Prostate gland (tissue), 2 donors: ENCODE measurements at regions not wholly inside any gene's neighbourhood (a gene's known extent, or its start where the extent isn't known, plus 50 kb on each side); places are given as distances from the start of the nearest gene placed in this dataset.

Experiments used
- CTCF ChIP-seq, 4 experiments: fragments of 200-600 bp in 2 of 4; fragments of 450-650 bp in 2 of 4; sonication (generic) in 2 of 4; IDR thresholded peaks; 1 replicate in 3 of 4; 2 replicates in 1 of 4; pipeline ENCODE4 v1.5.1; 2016 to 2019; ENCODE audit warnings: antibody characterized with exemption in 4 of 4, mild to moderate bottlenecking in 2 of 4, moderate library complexity in 2 of 4
- POLR2A ChIP-seq: fragments of 450-650 bp; IDR thresholded peaks from one replicate; pipeline ENCODE4 v1.6.1; 2016; ENCODE audit warnings: antibody characterized with exemption, mild to moderate bottlenecking
- POLR2AphosphoS5 ChIP-seq: sonication (generic); formaldehyde crosslinking; IDR thresholded peaks from one replicate; pipeline ENCODE4 v1.6.1; 2017; ENCODE audit warnings: antibody characterized with exemption

DNA sequence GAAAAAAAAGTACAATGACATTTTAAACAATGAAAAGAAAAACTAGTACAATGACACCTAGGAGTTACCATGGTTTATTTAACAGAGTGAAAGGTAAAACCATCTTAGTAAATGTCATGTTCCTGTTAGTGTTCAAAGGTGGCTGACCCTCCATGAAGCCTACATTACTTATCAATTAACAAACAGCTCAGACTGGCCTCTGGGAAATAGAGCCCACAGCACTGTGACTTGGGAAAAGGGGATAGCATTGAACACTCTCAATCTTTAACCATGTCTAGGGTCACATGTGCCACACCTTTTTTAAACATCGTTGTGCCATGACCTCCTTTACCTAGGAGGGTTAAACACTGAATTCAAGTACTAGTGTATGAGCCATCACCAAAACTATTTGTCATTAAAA is 106.3 kb upstream of the SOX5 start:
- TF ChIP-seq CTCF (IDR thresholded peaks at IDR 0.05), result no peak
- no peak for TF ChIP-seq POLR2A
- TF ChIP-seq POLR2AphosphoS5, result no peak
